ENCODE measurements at regions not wholly inside any gene's neighbourhood (a gene's known extent, or its start where the extent isn't known, plus 50 kb on each side); places are given as distances from the start of the nearest gene placed in this dataset.

DNA sequence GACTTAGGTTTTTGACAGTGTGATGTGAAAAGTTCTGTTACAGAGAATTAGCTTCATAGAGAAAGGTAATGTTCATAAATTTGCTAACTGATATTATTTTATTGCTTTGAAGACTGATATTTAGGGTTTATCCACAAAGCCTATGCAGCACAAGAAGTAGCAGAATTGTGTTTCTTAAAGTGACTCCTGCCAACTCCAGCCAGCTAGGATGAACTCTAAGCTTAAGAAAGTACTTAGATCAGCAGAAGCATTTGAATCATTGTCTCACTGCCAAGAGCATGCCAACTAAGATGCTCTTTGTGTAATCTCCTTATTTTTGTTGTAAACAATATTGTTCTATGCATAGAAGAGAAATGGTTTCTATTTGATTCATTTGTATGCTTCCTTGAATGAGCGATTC, 589.4 kb upstream of the ADGRL4 start:
- Histone ChIP-seq H3K4ac (replicated peaks; ENCODE audit: insufficient read length, low read depth, low read length) (no peak overlapping the region), H3K79me1 (ENCODE audit: low read depth, low read length) (no peaks in the 10 kb centered on the region), H4K91ac (replicated peaks; ENCODE audit: insufficient read length, low read length) (no peak overlapping the region), H3K27ac (ENCODE audit: low read depth, low read length) (no peak overlapping the region), H3K79me2 (ENCODE audit: control insufficient read depth in 1 of 2, insufficient read depth in 2 of 2, low read length in 2 of 2) (no peaks in the 10 kb centered on the region), H3K23ac (ENCODE audit: insufficient read length) (no peak overlapping the region), H3K56ac (replicated peaks; ENCODE audit: insufficient read length, low read depth, low read length) (no peak overlapping the region), H3K36me3 (ENCODE audit: control insufficient read depth in 2 of 4, insufficient read depth in 4 of 4, low read length in 3 of 4) (no peaks in the 10 kb centered on the region), H3K4me2 (ENCODE audit: insufficient read depth in 1 of 2, low read depth in 2 of 2, low read length in 2 of 2) (no peak overlapping the region), H3K9ac (replicated peaks in 1 of 4; ENCODE audit: extremely low read depth in 1 of 4, low read depth in 3 of 4, low read length in 3 of 4) (no peak overlapping the region), H4K8ac (ENCODE audit: extremely low read depth, insufficient read depth, low read length) (no peak overlapping the region), H4K20me1 (replicated peaks in 1 of 2; ENCODE audit: control insufficient read depth in 1 of 2, insufficient read depth in 2 of 2, low read length in 2 of 2) (no peaks in the 10 kb centered on the region), H2BK20ac (ENCODE audit: low read length) (no peak overlapping the region), H3K4me3 (ENCODE audit: extremely low read depth in 1 of 4, insufficient read depth in 2 of 4, low read depth in 3 of 4, low read length in 4 of 4) (no peak overlapping the region), H2BK15ac (ENCODE audit: low read length) (no peak overlapping the region), H3K27me3 (replicated peaks in 1 of 4; ENCODE audit: control insufficient read depth in 3 of 4, extremely low read depth in 1 of 4, insufficient read depth in 3 of 4, low read length in 3 of 4) (no peaks in the 10 kb centered on the region), H4K5ac (ENCODE audit: insufficient read length, low read depth, low read length) (no peak overlapping the region), H3K18ac (ENCODE audit: extremely low read depth, low read length) (no peak overlapping the region), H2BK120ac (replicated peaks; ENCODE audit: low read depth, low read length) (no peak overlapping the region), H2BK5ac (ENCODE audit: low read depth, low read length) (no peak overlapping the region), H2AK5ac (ENCODE audit: low read depth, low read length) (no peak overlapping the region), H2AFZ (ENCODE audit: low read length) (no peak overlapping the region), H2BK12ac (ENCODE audit: low read depth, low read length) (no peak overlapping the region), H3K9me3 (ENCODE audit: insufficient read depth in 2 of 2, low read depth in 1 of 2, low read length in 1 of 2) (no peaks in the 10 kb centered on the region), H3K23me2 (ENCODE audit: low read depth, low read length) (no peaks in the 10 kb centered on the region), H3K14ac (ENCODE audit: insufficient read length) (no peak overlapping the region), H3K4me1 (replicated peaks in 1 of 4; ENCODE audit: control insufficient read depth in 3 of 4, insufficient read depth in 4 of 4, low read length in 3 of 4) (peaks cover 0 to 3% (median 2%) of the 10 kb centered on the region in 4 experiments; a peak in 1 of 7 replicates)
- 100% methylated on average over 1 of the region's 1 CpG; no CpG with 5 or more reads in 1 of the 2 experiments for WGBS, 2 experiments (ENCODE audit: extremely low coverage in 1 of 2, insufficient coverage in 1 of 2, insufficient read length in 1 of 2, insufficient replicate concordance in 2 of 2, low coverage in 1 of 2, low lambda C conversion rate in 2 of 2, missing lambda C conversion rate in 1 of 2)
- ChIA-PET CTCF (ENCODE audit: partially characterized antibody) (interaction anchor here (0.9 to 1.2 kb wide), 2 partner anchors 17 to 209 kb away, joined by 3 read pairs; no protein-coding TSS in a partner anchor), POLR2A (ENCODE audit: partially characterized antibody) (no interaction called here)
- DNase-seq (ENCODE audit: low read depth in 1 of 2, low spot score in 2 of 2) (no peak), FAIRE-seq (no peak)
- no peak for TF ChIP-seq ZNF274 (IDR thresholded peaks at IDR 0.05; ENCODE audit: borderline replicate concordance, extremely low read depth, low read length)
- no peak for TF ChIP-seq TAF1 (IDR thresholded peaks at IDR 0.05; ENCODE audit: low read depth, low read length)
- TF ChIP-seq EP300 (IDR thresholded peaks at IDR 0.05; ENCODE audit: borderline replicate concordance in 1 of 2, low read depth in 2 of 2, low read length in 2 of 2): no peak
- TF ChIP-seq TAF7 (optimal IDR thresholded peaks at IDR 0.05; ENCODE audit: borderline replicate concordance, low read depth, low read length): no peak
- TF ChIP-seq POLR2AphosphoS5 (IDR thresholded peaks at IDR 0.05; ENCODE audit: low read depth, low read length): no peak
- TF ChIP-seq CHD2 (IDR thresholded peaks at IDR 0.05; ENCODE audit: low read length): no peak
- TF ChIP-seq RNF2 (IDR thresholded peaks at IDR 0.05; ENCODE audit: borderline replicate concordance, low read depth, low read length, missing control alignments, poor library complexity, severe bottlenecking): no peak
- no peak for TF ChIP-seq HDAC6 (IDR thresholded peaks at IDR 0.05; ENCODE audit: low read depth, low read length)

Data from H1 (cell line).